ENCODE measurements at regions not wholly inside any gene's neighbourhood (a gene's known extent, or its start where the extent isn't known, plus 50 kb on each side); places are given as distances from the start of the nearest gene placed in this dataset.

- TF ChIP-seq CBX8 (IDR thresholded peaks at IDR 0.05) (no peak), POLR2A (IDR thresholded peaks at IDR 0.05; ENCODE audit: low read length) (no peak)
Observed at GRCh38 chr6:91497770-91498169, 910.9 kb upstream of the MAP3K7 start.
